A673 (cell line): ENCODE measurements at regions not wholly inside any gene's neighbourhood (a gene's known extent, or its start where the extent isn't known, plus 50 kb on each side); places are given as distances from the start of the nearest gene placed in this dataset.
"Not testable (repeated sequence)": the region's sequence is repeated elsewhere in the genome, so short reads cannot be mapped to it uniquely, and the experiment has no call there.

Experiments
- BruUV-seq: library from RNA; stranded (reverse); fragments of 400-500 nt; replicated peaks from 2 replicates; lab custom pipeline; 2021; lab: Mats Ljungman, UMichigan
- CTCF ChIA-PET: fragments of 300-600 bp; sonication (Branson Sonifier 250); formaldehyde crosslinking; loops from one replicate; lab custom pipeline; 2022; ENCODE audit warnings: antibody characterized with exemption; lab: Charles Lee
- POLR2A ChIA-PET: fragments of 300-600 bp; sonication (Branson Sonifier 250); formaldehyde crosslinking; loops from one replicate; lab custom pipeline; 2022; ENCODE audit warnings: antibody characterized with exemption; ENCODE audit not compliant: low non-redundant PET; lab: Charles Lee
- DNase-seq: peaks from one replicate; pipeline ENCODE4 v3.0.0-alpha.2; 2015; ENCODE audit warnings: low spot score
- H3K27ac ChIP-seq: fragments of 200-600 bp; sonication (generic); 2 replicates; pipeline ENCODE4 v1.5.1; 2016; ENCODE audit warnings: mixed run types, low read depth, mild to moderate bottlenecking, mixed read lengths, antibody characterized with exemption, low read length; ENCODE audit not compliant: poor library complexity, severe bottlenecking
- H3K27me3 ChIP-seq: fragments of 200-600 bp; sonication (generic); replicated peaks from 2 replicates; pipeline ENCODE4 v1.6.1; 2017; ENCODE audit warnings: mixed run types, low read depth, mild to moderate bottlenecking, mixed read lengths, antibody characterized with exemption, low read length; ENCODE audit not compliant: insufficient read depth, poor library complexity
- H3K36me3 ChIP-seq: fragments of 200-600 bp; sonication (generic); 2 replicates; pipeline ENCODE4 v1.6.1; 2016; ENCODE audit warnings: mixed run types, mild to moderate bottlenecking, mixed read lengths, antibody characterized with exemption, low read length; ENCODE audit not compliant: insufficient read depth, poor library complexity, severe bottlenecking
- H3K4me1 ChIP-seq: fragments of 200-600 bp; sonication (generic); 2 replicates; pipeline ENCODE4 v1.6.1; 2017; ENCODE audit warnings: mixed run types, mild to moderate bottlenecking, mixed read lengths, antibody characterized with exemption, low read length; ENCODE audit not compliant: insufficient read depth, poor library complexity, severe bottlenecking
- H3K4me3 ChIP-seq: fragments of 200-600 bp; sonication (generic); 2 replicates; pipeline ENCODE4 v1.5.1; 2016; ENCODE audit warnings: low read depth, mixed run types, mild to moderate bottlenecking, mixed read lengths, low read length; ENCODE audit not compliant: poor library complexity, severe bottlenecking
- H3K9me3 ChIP-seq: fragments of 200-600 bp; sonication (generic); 2 replicates; pipeline ENCODE4 v1.6.1; 2016; ENCODE audit warnings: mixed run types, low read depth, mild to moderate bottlenecking, mixed read lengths, antibody characterized with exemption, low read length; ENCODE audit not compliant: poor library complexity, severe bottlenecking
- EZH2 ChIP-seq: fragments of 200-600 bp; sonication (generic); IDR thresholded peaks from 2 replicates; pipeline ENCODE4 v1.6.1; 2017; ENCODE audit warnings: borderline replicate concordance, low read depth, mild to moderate bottlenecking, mixed read lengths, antibody characterized with exemption, low read length; ENCODE audit not compliant: poor library complexity, severe bottlenecking
- intact Hi-C: fragments of 100-400 bp; cut with micrococcal nuclease; formaldehyde crosslinking; loops from one replicate; pipeline ENCODE4 v1.10.0; 2022; ENCODE audit not compliant: unreplicated experiment
- TF ChIP-seq, protein P1 (sequence below): fragments of 300-800, 200-600 bp; sonication (generic); conservative IDR thresholded peaks from 2 replicates; pipeline ENCODE4 v1.5.1; 2017; ENCODE audit warnings: low read depth, mild to moderate bottlenecking, antibody characterized with exemption, low read length, moderate library complexity, mixed read lengths

DNA sequence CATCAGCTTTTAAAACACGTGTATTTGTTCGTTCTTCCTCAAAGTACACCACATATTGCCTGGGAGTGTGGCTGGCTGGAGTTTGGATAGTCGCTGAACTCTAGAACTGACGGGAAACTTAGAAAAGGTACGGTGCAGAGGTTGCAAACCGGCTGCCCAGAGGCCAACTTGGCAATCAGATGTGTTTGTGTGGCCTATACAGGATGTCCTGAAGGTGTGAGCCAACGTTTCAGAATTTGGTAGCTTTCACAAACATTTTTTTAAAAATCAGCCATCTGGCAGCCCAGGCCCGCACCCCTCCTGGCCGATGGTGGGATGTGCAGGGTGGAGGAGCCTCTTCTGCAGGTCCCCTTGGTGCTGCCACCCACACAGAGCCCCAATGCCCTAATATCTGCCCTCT lies 73.6 kb upstream of the SLC25A33 start:
- ChIA-PET POLR2A (no interaction called here), CTCF (no interaction called here)
- no peak for DNase-seq
- Histone ChIP-seq H3K4me3 (no peak overlapping the region), H3K36me3 (no peaks in the 10 kb centered on the region), H3K27me3 (peaks cover 11% of the 10 kb centered on the region), H3K4me1 (no peaks in the 10 kb centered on the region), H3K9me3 (no peaks in the 10 kb centered on the region), H3K27ac (no peak overlapping the region)
- no peak for TF ChIP-seq EZH2
- intact Hi-C loops: no loop called here
- no TSS peak for BruUV-seq

DNA sequence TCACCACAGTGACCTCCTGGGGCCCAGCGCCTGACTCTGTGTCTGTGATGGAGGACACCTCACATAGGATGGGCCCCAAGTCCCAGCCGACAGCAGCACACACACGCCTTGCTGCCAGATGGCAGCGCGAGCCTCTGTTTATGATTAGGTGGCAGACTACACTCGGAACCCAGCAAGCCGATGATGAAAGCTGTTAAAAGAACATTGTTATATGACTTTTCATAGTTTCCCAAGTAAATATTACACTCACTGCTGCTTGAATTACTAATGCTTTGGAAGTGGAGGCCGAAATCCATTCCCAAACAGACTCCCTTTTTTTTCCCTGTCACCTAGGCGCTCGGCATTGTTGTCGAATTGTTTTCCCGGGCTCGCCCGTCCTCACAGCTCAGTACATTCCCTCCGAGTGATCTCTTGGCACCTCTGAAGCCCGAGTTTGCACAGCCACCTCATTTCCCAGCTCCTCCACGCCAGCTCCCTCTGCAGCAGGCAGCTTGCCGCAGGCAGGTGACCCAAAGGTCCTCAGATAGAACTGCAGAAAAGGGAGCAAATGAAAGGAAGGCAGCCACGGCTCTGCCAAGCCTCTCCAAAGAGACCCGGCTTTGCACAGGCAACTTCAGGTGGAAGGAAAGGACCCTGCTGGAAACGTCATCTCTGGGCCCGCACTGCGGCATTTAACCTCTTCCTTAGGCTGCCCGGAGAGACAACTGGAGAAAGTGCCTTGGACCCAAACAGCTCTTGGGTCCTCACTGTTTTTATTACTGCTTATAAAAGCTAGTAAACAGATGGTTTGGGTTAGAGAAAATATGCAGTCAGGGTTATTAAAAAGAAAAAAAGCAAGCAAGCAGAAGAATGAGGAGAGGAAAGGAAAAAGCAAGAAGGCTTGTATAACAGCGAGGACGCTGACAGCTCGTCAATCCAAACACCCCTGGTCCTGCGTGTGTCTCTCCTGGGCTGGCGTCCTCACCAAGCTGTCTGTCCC lies 72.2 kb upstream of the SLC25A33 start:
- Histone ChIP-seq H3K27me3 (peaks cover 25% of the 10 kb centered on the region), H3K4me1 (no peaks in the 10 kb centered on the region), H3K4me3 (no peak overlapping the region), H3K27ac (no peak overlapping the region), H3K36me3 (no peaks in the 10 kb centered on the region), H3K9me3 (no peaks in the 10 kb centered on the region)
- ChIA-PET POLR2A (interaction anchor here (0.6 kb wide), 1 partner anchor 358 kb away, joined by 3 read pairs; no protein-coding TSS in a partner anchor), CTCF (no interaction called here)
- no TSS peak for BruUV-seq
- no peak for DNase-seq
- TF ChIP-seq, protein P1, sequence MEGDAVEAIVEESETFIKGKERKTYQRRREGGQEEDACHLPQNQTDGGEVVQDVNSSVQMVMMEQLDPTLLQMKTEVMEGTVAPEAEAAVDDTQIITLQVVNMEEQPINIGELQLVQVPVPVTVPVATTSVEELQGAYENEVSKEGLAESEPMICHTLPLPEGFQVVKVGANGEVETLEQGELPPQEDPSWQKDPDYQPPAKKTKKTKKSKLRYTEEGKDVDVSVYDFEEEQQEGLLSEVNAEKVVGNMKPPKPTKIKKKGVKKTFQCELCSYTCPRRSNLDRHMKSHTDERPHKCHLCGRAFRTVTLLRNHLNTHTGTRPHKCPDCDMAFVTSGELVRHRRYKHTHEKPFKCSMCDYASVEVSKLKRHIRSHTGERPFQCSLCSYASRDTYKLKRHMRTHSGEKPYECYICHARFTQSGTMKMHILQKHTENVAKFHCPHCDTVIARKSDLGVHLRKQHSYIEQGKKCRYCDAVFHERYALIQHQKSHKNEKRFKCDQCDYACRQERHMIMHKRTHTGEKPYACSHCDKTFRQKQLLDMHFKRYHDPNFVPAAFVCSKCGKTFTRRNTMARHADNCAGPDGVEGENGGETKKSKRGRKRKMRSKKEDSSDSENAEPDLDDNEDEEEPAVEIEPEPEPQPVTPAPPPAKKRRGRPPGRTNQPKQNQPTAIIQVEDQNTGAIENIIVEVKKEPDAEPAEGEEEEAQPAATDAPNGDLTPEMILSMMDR: no peak
- no peak for TF ChIP-seq EZH2
- intact Hi-C loops: no loop called here

- H3K27ac ChIP-seq, DNase-seq, POLR2A ChIA-PET, H3K4me3 ChIP-seq, intact Hi-C loops, CTCF ChIA-PET, BruUV-seq, H3K36me3 ChIP-seq, H3K4me1 ChIP-seq, H3K9me3 ChIP-seq: not testable (repeated sequence)
- H3K27me3 ChIP-seq: peaks cover 39% of the 10 kb centered on the region
Observed at GRCh38 chr1:9469882-9470281, 69.4 kb upstream of the SLC25A33 start.

DNA sequence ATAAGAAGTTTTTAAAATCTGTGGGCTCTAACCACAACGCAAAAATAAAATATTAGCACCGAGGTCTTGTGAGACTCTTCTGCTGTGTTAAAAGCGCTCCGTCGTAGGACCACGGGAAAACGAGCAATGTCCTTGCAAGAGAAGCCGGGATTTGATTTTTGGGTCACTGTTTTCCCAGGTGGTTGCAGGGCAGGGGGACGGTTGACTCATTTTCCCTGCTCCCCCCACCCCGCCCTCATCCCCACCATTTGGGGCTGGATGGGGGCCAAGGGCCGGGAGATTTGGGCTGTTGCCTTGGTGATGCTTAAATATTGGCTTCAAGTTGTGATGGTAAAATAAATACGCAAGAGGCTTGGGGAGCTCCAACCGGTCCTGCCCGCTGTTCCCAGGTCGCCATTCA lies 67.6 kb upstream of the SLC25A33 start:
- DNase-seq: no peak
- H3K27ac ChIP-seq: no peak overlapping the region
- H3K27me3 ChIP-seq: peaks cover 41% of the 10 kb centered on the region
- ChIA-PET POLR2A (no interaction called here), CTCF (no interaction called here)
- no peaks in the 10 kb centered on the region for H3K36me3 ChIP-seq
- TF ChIP-seq, protein P1: no peak
- TF ChIP-seq EZH2: no peak
- H3K9me3 ChIP-seq: no peaks in the 10 kb centered on the region
- H3K4me3 ChIP-seq: no peak overlapping the region
- H3K4me1 ChIP-seq: no peaks in the 10 kb centered on the region
- no TSS peak for BruUV-seq
- intact Hi-C loops: no loop called here
